SK-N-MC (cell line): ENCODE measurements at regions not wholly inside any gene's neighbourhood (a gene's known extent, or its start where the extent isn't known, plus 50 kb on each side); places are given as distances from the start of the nearest gene placed in this dataset.

ENCODE experiments used
- EZH2 ChIP-seq: fragments of 200-600 bp; sonication (generic); IDR thresholded peaks from one replicate; pipeline ENCODE4 v1.6.1; 2017; ENCODE audit warnings: antibody characterized with exemption
- FOXP2 ChIP-seq: optimal IDR thresholded peaks from 2 replicates; pipeline ENCODE3; 2011; ENCODE audit warnings: mild to moderate bottlenecking, moderate library complexity; ENCODE audit not compliant: insufficient read depth; ENCODE audit errors: extremely low read length, control extremely low read depth
- POLR2AphosphoS5 ChIP-seq: IDR thresholded peaks from 2 replicates; pipeline ENCODE4 v1.6.1; 2012; ENCODE audit warnings: mild to moderate bottlenecking, low read depth, low read length, borderline replicate concordance

DNA sequence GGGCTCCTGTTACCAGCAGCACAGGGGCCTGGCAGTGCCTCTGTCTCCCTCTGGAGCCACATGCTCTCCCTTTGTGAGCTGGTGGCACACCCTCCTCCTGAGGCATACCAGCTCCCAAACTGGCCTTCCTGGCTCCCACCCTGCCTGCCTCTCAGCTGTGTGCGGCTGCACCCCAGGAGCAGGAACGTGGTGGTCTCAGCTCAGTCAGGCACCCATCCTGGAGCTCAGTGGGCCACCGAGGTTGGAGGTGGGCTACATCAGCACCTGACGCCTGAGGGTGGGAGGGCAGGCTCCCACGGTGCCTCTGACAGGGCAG, 85.9 kb upstream of the NKX1-1 start:
- TF ChIP-seq EZH2 (no peak), POLR2AphosphoS5 (no peak), FOXP2 (no peak)
